SK-N-DZ (cell line): ENCODE measurements at regions not wholly inside any gene's neighbourhood (a gene's known extent, or its start where the extent isn't known, plus 50 kb on each side); places are given as distances from the start of the nearest gene placed in this dataset.
"Not testable (repeated sequence)": the region's sequence is repeated elsewhere in the genome, so short reads cannot be mapped to it uniquely, and the experiment has no call there.

Experiments used
- DNase-seq: peaks from one replicate; pipeline ENCODE4 v3.0.0-alpha.2; 2015; ENCODE audit warnings: low spot score

DNA sequence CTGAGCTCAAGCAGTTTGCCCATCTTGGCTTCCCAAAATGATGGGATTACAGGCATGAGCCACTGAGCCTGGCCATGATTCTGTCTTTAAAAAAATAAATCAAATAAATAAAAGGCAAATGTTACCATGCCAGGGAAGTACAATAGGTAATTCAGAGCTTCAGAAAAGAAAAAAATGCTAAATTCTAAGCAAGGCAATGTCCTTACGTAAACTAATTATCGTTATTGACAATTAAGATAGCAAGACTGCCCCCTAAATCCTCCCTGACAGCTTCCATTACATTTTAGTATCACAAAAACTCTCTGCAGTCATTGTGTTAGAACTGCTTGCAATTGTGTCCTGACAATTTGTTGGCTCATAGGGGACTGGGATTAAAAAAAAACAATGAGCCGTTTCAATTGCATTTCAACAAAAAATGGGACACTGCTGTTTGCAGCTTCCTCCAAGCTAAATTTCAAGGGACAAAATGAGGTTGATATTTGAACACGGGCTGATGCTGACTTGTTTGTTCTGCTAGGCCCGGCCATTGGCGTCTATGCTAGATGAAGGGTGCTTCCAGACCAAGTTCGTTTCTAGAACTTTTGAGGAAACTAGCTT is 88.9 kb downstream of the MOGAT1 start:
- DNase-seq, result no peak

DNA sequence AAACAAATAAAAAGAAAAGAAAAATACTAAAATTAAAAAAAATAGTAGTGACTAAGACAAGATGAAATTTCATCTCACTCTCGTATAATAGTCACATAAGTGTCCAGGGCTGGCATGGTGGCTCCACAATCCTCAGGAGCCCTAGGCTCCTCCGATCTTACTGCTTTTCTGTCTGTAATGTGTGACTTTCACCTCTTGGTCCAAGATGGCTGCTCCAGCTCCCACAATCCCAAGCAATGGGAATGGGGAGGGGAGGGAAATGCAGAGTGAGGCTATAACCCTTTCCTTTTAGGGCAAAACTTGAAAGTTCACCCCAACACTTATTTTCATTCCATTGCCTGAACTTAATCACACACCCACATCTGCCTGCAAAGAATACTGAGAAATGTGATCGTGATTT is 90.4 kb downstream of the MOGAT1 start:
- no peak for DNase-seq

GRCh38 chr2:222762342-222762741 is 90.9 kb downstream of the MOGAT1 start:
- no peak for DNase-seq

GRCh38 chr2:222765883-222766282 is 94.4 kb downstream of the MOGAT1 start:
- not testable (repeated sequence) for DNase-seq

- DNase-seq, result not testable (repeated sequence)
Measured at GRCh38 chr2:222768019-222768418, 92.8 kb upstream of the ACSL3 start.

GRCh38 chr2:222769446-222769845 is 91.4 kb upstream of the ACSL3 start:
- DNase-seq, result no peak

DNA sequence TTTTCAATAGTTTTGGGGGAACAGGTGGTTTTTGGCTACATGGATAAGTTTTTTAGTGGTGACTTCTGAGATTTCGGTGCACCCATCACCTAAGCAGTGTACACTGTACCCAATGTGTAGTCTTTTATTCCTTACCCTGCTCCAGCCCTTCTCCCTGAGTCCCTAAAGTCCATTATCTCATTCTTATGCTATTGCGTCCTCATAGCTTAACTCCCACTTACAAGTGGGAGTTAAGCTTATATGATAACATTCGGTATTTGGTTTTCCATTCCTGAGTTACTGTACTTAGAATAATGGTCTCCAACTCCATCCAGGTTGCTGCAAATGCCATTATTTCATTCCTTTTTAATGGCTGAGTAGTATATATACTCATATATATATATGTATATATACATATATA is 90.9 kb upstream of the ACSL3 start:
- no peak for DNase-seq

DNA sequence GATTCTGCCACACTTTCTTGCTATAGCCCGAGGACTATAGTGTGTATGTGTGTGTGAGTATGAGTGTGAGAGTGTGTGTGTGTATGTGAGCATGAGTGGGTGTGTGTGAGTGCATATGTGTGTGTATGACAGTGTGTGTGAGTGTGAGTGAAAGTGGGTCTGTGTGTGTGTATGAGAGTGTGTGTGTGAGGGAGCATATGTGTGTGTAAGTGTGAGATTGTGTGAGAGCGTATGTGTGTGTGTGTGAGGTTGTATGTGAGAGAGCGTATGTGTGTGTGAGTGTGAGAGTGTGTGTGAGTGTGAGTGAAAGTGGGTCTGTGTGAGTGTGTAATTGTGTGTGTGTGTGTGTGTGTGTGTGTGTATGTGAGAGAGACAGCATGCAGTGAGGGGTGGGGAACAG is 89.0 kb upstream of the ACSL3 start:
- no peak for DNase-seq

DNA sequence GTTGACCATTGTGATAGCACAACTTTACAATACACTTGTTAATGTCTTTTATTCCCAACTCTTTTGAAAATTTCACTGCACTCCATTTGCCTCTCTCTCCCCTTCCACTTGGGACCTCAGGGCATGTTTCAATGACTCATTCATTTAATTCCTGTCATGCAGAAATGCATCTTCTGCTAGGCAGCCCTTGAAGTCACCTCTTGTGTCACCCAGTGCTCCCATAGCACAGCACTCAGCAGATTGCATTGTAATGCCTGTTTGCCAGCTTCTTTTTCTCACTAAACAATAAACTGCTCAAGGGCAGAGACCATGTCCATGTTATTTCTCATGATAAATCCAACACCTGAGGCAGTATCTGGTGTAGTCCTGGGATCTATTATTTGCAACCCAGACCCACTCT is 85.9 kb upstream of the ACSL3 start:
- DNase-seq, result no peak

DNA sequence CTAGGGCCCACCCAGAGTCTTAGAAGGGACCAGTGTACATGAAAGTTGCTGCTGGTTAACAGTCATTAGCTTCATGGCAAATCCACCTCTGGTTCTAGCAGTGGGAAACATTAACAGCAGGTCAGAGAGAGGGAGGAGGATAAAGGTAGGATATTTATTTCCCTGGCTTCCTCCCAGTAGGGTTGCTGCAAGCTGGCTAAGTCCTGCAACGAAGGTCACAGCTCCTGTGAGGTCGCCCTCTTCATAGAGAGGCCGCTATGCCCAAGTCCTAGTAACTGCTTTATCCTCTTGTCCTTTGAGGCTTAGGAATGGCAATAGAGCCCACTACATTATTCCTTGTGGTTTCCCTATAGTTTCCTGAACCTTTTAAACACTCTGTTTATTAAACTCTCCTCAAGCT is 84.0 kb upstream of the ACSL3 start:
- DNase-seq, result no peak

DNA sequence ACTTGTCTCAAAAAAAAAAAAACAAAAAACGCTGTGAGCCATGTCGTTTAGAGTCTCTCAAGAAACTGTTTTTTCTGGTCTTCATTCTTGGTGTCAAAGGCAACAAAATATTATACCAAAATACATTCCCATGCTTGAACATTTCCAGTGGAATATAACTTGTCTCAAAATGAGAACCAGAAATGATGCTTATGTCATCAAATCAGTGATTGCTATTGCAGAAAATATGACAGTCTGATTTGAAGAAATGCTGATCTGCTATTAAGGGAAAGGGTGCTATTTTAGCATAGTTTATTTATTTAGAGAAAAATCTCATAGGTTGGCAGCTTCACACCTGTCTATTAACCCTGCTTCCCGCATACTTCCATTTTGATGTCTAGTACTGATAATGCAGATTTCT is 82.4 kb upstream of the ACSL3 start:
- no peak for DNase-seq

GRCh38 chr2:222779145-222779832 is 81.5 kb upstream of the ACSL3 start:
- no peak for DNase-seq

GRCh38 chr2:222780051-222780450 is 80.8 kb upstream of the ACSL3 start:
- no peak for DNase-seq

DNA sequence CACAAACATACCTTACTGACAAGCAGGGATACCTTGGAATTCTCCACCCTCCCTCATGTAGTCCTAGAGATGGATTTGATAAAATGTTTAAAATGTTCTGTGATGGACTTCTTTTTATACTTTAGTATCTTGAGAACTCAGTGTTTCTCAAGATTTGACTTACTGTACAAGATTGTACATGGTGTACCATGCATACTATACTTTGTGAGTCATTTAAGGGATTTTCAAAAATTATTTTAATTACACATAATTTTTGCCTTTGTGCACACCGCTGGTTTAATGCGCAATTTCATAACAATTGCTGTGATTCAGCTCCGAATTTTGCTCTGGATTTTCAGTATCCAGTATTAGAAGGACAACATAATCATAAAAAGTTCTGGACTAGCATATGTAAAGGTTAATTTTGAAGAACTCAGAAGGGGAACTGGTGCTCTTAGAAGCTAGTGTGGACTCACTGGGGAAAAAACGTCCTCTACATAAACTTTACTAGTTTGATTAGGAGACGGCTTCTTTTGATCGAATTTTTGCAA is 78.6 kb upstream of the ACSL3 start:
- DNase-seq, result no peak

GRCh38 chr2:222783592-222783991 is 77.2 kb upstream of the ACSL3 start:
- DNase-seq, result no peak

- no peak for DNase-seq
Measured at GRCh38 chr2:222790932-222791331, 69.9 kb upstream of the ACSL3 start.

DNA sequence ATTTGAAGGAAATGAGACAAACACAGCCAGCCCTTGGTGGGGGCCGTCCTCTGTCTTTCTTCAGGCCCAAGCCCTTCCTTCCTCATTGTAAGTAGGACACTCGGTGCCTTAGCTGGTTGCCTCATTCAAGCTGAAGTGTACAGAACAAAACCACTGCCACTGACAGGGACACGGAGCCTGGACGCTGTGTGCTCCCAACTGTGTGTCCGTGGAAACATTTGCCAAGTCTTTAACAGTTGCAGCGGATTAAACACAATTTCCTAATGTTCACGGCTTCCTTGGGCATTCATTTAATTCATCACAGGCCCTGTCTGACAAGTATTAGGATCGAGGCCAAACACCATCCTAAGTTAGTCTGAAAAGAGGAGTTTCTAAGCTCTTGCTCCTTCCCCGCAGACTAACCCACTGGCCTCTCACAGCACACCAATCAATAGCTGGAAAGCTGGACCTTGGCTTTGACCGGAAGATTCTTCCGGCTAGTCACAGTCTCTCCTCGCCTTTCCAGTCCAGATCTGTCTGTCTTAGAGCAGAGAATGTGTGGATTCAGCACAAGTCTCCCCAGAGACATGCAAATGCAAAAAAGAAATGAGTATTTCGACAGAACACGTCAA is 68.7 kb upstream of the ACSL3 start:
- no peak for DNase-seq

GRCh38 chr2:222794585-222795449 is 66.0 kb upstream of the ACSL3 start:
- DNase-seq, result no peak

DNA sequence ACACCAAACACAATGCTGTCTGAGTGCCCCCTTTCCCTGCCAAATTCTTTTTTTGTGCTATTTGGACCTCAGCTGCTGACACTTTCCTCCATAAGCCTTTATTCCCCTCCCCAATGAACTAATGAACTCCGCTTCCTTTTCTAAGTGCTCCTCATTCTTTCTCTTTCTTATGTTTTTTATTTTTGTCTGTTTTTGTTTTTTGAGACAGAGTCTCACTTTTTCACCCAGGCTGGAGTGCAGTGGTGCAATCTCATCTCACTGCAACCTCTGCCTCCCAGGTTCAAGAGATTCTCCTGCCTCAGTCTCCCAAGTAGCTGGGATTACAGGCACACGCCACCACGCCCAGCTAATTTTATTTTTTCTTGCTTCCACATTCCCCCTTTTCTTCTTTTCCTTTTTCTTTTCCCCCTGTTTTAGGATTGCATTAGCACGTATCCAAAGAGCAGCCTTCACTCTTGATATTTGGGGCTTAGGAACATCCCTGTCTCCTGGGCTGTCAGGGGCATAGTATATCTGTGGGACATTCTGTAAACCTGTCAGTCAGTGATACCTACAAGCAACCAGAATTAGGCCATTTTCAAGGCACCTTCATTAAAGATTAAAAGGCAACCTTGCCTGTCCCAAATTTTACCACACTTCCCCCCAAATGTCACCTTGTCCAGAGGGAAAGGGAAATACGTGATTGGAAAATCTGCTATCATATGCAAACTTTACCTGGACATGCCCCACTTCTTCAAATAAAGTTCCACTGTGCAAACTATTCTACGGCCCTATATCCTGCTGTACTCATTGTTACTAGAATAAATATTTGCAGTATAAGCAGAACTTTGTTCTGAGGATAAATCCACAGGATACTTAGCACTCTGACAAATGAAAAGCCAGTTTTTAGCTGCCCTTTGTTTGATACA is 65.1 kb upstream of the ACSL3 start:
- DNase-seq, result no peak

GRCh38 chr2:222796413-222797103 is 64.3 kb upstream of the ACSL3 start:
- DNase-seq, result no peak
